ENCODE measurements at regions not wholly inside any gene's neighbourhood (a gene's known extent, or its start where the extent isn't known, plus 50 kb on each side); places are given as distances from the start of the nearest gene placed in this dataset.
A peak's percentile ranks its signal among the peaks of the same experiment; 100 is the strongest.

DNA sequence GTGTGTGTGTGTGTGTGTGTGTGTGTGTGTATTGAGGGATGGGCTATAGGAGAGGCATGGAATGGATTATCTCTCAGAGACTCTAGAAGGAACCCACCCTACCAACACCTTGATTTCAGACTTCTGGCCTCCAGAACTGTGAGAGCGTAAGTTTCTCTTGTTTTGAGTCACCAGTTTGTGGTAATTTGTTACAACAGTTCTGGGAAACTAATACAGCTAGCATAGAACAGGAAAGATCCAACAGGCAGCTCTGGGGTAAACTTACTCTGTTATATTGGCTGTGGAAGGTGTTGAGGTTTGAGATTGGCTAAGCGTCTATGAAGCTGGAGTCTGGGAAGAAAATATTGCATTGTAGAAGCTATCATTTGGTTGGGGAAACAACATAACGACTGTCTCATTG, 334.3 kb downstream of the AACS start:
- H3K4me1 ChIP-seq = no peaks in the 10 kb centered on the region
- DNase-seq (no peak), ATAC-seq (no peak)
- H3K4me3 ChIP-seq = no peak overlapping the region
- no peaks in the 10 kb centered on the region for H3K36me3 ChIP-seq
- WGBS (ENCODE audit: insufficient coverage, low coverage, low lambda C conversion rate, missing lambda C conversion rate) = 80% methylated on average over 3 of the region's 3 CpGs
- H3K9me3 ChIP-seq = no peaks in the 10 kb centered on the region
- H3K27me3 ChIP-seq = no peaks in the 10 kb centered on the region
- no peak for TF ChIP-seq POLR2A (IDR thresholded peaks at IDR 0.05)
- TF ChIP-seq, protein P1, sequence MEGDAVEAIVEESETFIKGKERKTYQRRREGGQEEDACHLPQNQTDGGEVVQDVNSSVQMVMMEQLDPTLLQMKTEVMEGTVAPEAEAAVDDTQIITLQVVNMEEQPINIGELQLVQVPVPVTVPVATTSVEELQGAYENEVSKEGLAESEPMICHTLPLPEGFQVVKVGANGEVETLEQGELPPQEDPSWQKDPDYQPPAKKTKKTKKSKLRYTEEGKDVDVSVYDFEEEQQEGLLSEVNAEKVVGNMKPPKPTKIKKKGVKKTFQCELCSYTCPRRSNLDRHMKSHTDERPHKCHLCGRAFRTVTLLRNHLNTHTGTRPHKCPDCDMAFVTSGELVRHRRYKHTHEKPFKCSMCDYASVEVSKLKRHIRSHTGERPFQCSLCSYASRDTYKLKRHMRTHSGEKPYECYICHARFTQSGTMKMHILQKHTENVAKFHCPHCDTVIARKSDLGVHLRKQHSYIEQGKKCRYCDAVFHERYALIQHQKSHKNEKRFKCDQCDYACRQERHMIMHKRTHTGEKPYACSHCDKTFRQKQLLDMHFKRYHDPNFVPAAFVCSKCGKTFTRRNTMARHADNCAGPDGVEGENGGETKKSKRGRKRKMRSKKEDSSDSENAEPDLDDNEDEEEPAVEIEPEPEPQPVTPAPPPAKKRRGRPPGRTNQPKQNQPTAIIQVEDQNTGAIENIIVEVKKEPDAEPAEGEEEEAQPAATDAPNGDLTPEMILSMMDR (IDR thresholded peaks at IDR 0.05) = no peak
- intact Hi-C loops (cut with DNase I) = no loop called here
- no peak overlapping the region for H3K27ac ChIP-seq

DNA sequence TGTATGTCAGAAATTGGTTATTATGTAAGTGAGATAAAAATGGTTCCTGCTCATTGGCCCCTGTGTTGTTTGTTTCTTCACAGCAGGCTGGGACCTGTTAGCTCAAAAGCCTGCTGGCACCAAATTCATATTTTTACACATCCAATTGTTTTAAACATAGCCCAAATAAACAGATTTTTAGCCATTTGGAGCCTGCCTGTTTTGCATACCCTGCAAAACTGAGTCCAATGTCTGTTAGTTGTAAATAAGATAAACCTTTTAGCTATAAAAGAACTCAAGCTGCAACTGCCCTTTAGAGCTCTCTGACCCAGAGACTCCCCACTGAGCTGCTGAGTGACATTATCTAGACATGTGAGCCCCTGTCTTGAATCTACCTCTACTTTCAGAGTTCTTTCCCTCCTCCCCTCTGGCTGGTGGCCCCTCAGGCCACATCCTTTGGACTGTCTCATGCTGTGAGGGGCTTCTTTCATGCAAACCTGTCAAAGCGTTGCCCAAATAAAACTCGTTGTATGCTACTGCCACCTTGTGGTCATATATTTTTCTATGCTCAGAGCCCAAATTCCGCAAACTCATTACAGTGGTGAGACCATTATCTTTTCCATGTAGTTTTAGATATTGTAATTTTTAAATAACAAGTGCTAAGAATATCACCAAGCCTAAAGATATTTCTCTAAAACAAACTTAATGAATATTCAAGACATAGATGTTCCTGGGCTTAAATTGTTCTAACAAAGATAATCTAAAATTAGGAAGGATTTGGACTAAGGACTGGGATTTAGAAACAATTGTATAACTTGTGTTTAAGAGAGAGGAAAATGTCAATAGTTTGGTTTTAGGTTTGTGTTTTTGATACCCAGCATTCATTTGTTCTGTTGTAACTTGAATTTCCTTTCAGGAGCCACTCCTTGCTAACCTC, 337.9 kb downstream of the AACS start:
- Histone ChIP-seq H3K4me1 (no peaks in the 10 kb centered on the region), H3K27me3 (no peaks in the 10 kb centered on the region), H3K4me3 (no peak overlapping the region), H3K36me3 (no peaks in the 10 kb centered on the region), H3K9me3 (no peaks in the 10 kb centered on the region), H3K27ac (no peak overlapping the region)
- no peak for DNase-seq
- intact Hi-C loops (cut with DNase I) = loop anchor here (10.0 kb wide), 2 partner anchors 68 to 78 kb away; no protein-coding TSS in a partner anchor
- ATAC-seq = peak; percentile 58 to 73 (median 69)
- TF ChIP-seq, protein P1 (IDR thresholded peaks at IDR 0.05) = peak; percentile 58 to 80 (median 74)
- TF ChIP-seq POLR2A (IDR thresholded peaks at IDR 0.05) = no peak
- WGBS (ENCODE audit: insufficient coverage, low coverage, low lambda C conversion rate, missing lambda C conversion rate) = 12% methylated on average over 3 of the region's 3 CpGs

DNA sequence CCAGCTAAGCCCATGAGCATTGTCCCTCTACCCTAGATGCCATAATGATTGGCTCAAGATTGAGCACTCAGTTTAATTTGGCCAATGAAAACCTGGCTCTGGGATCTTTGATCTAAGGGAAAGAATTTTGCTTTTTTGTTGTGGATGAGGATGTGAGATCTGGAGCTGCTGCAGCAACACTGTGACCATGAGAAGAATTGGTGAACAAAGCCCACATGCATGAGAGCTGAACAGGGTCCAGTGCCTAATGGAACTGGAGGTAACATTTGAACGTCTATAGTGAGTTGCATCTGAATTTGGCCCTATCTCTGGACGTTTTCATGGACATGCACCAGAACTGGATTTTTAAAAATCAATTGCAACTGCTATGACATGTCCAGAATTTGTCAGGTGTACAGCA, 338.6 kb downstream of the AACS start:
- H3K27ac ChIP-seq = no peak overlapping the region
- H3K27me3 ChIP-seq = no peaks in the 10 kb centered on the region
- intact Hi-C loops (cut with DNase I) = loop anchor here (10.0 kb wide), 2 partner anchors 69 to 79 kb away; no protein-coding TSS in a partner anchor
- no peaks in the 10 kb centered on the region for H3K9me3 ChIP-seq
- TF ChIP-seq, protein P1 (IDR thresholded peaks at IDR 0.05) = no peak
- TF ChIP-seq POLR2A (IDR thresholded peaks at IDR 0.05) = no peak
- H3K4me3 ChIP-seq = no peak overlapping the region
- no peak for ATAC-seq
- H3K36me3 ChIP-seq = no peaks in the 10 kb centered on the region
- WGBS (ENCODE audit: insufficient coverage, low coverage, low lambda C conversion rate, missing lambda C conversion rate) = 63% methylated on average over 2 of the region's 2 CpGs
- DNase-seq = no peak
- H3K4me1 ChIP-seq = no peaks in the 10 kb centered on the region

DNA sequence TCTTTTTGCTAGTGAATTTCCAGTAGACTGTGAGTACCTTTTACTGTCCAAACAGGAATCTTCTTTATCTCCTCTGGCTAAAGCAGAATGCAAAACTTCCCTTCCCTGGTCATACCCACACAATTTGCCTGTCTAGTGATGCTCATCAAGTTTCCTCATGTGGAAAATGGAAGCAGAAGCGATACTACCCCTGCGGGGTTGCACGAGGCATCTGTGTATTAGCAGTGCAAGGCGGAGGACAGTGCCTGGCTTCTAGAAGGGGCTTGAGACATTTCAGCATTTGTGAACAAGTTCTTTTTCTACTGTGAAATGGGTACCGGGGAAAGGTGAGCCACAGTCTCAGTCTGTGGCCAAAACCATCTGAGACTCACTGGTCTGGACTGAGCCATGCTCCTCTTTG, 340.9 kb downstream of the AACS start:
- no peak overlapping the region for H3K27ac ChIP-seq
- TF ChIP-seq, protein P1 (IDR thresholded peaks at IDR 0.05) = no peak
- no peak for TF ChIP-seq POLR2A (IDR thresholded peaks at IDR 0.05)
- intact Hi-C loops (cut with DNase I) = loop anchor here (10.0 kb wide), 2 partner anchors 71 to 81 kb away; no protein-coding TSS in a partner anchor
- H3K27me3 ChIP-seq = no peaks in the 10 kb centered on the region
- ATAC-seq (no peak), DNase-seq (no peak)
- 62% methylated on average over 5 of the region's 5 CpGs for WGBS (ENCODE audit: insufficient coverage, low coverage, low lambda C conversion rate, missing lambda C conversion rate)
- no peaks in the 10 kb centered on the region for H3K4me1 ChIP-seq
- no peak overlapping the region for H3K4me3 ChIP-seq
- no peaks in the 10 kb centered on the region for H3K36me3 ChIP-seq
- no peaks in the 10 kb centered on the region for H3K9me3 ChIP-seq
